ENCODE measurements at regions not wholly inside any gene's neighbourhood (a gene's known extent, or its start where the extent isn't known, plus 50 kb on each side); places are given as distances from the start of the nearest gene placed in this dataset.

GRCh38 chr2:67561457-67561965 is 164.4 kb downstream of the ETAA1 start:
- TF ChIP-seq, protein P1, sequence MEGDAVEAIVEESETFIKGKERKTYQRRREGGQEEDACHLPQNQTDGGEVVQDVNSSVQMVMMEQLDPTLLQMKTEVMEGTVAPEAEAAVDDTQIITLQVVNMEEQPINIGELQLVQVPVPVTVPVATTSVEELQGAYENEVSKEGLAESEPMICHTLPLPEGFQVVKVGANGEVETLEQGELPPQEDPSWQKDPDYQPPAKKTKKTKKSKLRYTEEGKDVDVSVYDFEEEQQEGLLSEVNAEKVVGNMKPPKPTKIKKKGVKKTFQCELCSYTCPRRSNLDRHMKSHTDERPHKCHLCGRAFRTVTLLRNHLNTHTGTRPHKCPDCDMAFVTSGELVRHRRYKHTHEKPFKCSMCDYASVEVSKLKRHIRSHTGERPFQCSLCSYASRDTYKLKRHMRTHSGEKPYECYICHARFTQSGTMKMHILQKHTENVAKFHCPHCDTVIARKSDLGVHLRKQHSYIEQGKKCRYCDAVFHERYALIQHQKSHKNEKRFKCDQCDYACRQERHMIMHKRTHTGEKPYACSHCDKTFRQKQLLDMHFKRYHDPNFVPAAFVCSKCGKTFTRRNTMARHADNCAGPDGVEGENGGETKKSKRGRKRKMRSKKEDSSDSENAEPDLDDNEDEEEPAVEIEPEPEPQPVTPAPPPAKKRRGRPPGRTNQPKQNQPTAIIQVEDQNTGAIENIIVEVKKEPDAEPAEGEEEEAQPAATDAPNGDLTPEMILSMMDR (conservative IDR thresholded peaks at IDR 0.05; ENCODE audit: low read length) = no peak

DNA sequence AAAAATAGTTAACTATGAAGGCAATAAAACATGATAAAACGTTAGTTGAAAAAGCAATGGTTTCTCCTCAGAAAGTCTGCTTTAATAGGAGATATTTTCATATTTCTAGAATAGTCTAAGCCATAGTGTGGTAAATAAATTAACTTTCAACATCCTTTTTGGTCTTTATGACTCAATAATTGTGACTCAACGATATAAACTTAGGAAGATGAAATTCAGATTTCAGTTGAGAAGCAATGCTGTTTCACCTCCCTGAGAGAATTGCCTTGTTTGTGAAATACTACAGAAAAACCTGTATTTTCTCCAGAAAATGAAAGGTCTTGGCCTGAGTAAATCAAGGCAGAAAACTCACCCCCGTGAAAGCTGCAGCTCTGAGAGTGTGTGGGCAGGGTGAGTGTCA is 166.9 kb downstream of the ETAA1 start:
- TF ChIP-seq, protein P1 (conservative IDR thresholded peaks at IDR 0.05; ENCODE audit: low read length) = no peak
- no peak overlapping the region for H3K4me3 ChIP-seq (ENCODE audit: low read length)
- DNase-seq (ENCODE audit: low read depth) = peak; percentile 52

More at GRCh38 chr2:67561457-67561965, 164.4 kb downstream of the ETAA1 start:
- no peak overlapping the region for H3K4me3 ChIP-seq (ENCODE audit: low read length)
- no peak for DNase-seq (ENCODE audit: low read depth)

GRCh38 chr2:67564626-67565025 is 167.5 kb downstream of the ETAA1 start:
- TF ChIP-seq, protein P1 (conservative IDR thresholded peaks at IDR 0.05; ENCODE audit: low read length) = no peak
- H3K4me3 ChIP-seq (ENCODE audit: low read length) = no peak overlapping the region
- no peak for DNase-seq (ENCODE audit: low read depth)

DNA sequence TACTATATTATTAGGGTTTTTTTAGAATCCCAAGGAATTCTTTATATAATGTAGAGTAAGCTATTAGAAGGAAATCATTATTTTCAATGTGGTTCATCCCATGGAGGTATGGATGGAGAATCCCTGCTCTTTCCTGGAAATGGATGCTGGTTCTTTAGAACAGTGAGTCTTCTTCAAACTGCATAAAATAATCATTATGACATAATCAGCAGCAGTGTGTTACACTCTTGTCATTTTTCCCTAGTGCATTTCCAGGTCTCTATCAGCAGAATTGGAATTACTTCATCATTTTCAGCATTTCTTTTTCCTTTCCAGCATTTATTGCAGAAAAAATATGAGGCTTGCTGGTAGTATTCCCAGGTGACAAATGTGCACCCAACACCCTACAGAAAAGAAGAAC is 168.1 kb downstream of the ETAA1 start:
- no peak overlapping the region for H3K4me3 ChIP-seq (ENCODE audit: low read length)
- no peak for DNase-seq (ENCODE audit: low read depth)
- TF ChIP-seq, protein P1 (conservative IDR thresholded peaks at IDR 0.05; ENCODE audit: low read length) = no peak

- no peak overlapping the region for H3K4me3 ChIP-seq (ENCODE audit: low read length)
- TF ChIP-seq, protein P1 (conservative IDR thresholded peaks at IDR 0.05; ENCODE audit: low read length) = no peak
- DNase-seq (ENCODE audit: low read depth) = peak; percentile 61
Observed at GRCh38 chr2:67565761-67566160, 168.6 kb downstream of the ETAA1 start.

- DNase-seq (ENCODE audit: low read depth) = no peak
- no peak overlapping the region for H3K4me3 ChIP-seq (ENCODE audit: low read length)
- TF ChIP-seq, protein P1 (conservative IDR thresholded peaks at IDR 0.05; ENCODE audit: low read length) = no peak
Observed at GRCh38 chr2:67566285-67566684, 169.2 kb downstream of the ETAA1 start.

DNA sequence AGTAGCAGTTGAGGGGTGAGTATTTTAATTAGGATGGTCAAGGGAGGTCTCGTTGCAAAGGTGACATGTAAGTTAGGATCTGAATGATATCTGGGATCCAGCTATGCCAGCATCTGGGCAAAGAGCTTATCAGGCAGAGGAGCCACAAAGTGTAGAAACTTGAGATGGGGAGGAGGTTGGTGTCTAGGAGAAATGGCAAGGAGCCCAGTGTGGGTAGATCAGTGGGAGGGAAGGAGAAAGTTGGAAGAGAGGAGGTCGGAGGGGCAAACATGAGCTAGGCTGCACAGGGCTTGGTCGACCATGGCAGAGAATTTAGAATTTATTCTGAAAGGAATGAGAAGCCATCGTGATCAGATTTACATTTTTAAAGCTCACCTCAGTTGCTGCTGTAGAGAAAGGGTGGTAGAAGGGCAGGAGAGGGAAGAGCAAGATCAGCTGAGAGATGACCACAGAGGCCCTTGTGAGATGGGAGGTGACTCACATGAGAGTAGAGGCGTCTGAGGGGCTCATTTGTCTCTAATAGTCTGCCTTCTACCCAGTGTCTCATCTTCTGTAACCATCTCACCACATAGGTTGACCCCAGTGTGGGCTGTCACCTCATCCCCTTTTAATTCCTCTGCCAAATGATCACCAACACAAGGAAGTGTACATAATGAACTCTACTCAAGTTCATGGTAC is 170.0 kb downstream of the ETAA1 start:
- TF ChIP-seq, protein P1 (conservative IDR thresholded peaks at IDR 0.05; ENCODE audit: low read length) = no peak
- DNase-seq (ENCODE audit: low read depth) = no peak
- no peak overlapping the region for H3K4me3 ChIP-seq (ENCODE audit: low read length)
